ENCODE measurements at regions not wholly inside any gene's neighbourhood (a gene's known extent, or its start where the extent isn't known, plus 50 kb on each side); places are given as distances from the start of the nearest gene placed in this dataset.

- no peak for TF ChIP-seq ZNF462 (CRISPR knock-in tag; IDR thresholded peaks at IDR 0.05)
These were observed 854.3 kb downstream of the CDH8 start (continued) for GRCh38 chr16:61181982-61182381.

GRCh38 chr16:61179561-61179960, 856.7 kb downstream of the CDH8 start:
- no peaks in the 10 kb centered on the region for H3K79me2 ChIP-seq (replicated peaks; ENCODE audit: insufficient read depth)
- H3K9me2 ChIP-seq (ENCODE audit: insufficient read depth): no peaks in the 10 kb centered on the region
- H3K27me3 ChIP-seq (ENCODE audit: insufficient read depth): no peaks in the 10 kb centered on the region
- no peak for TF ChIP-seq STAT1 (IDR thresholded peaks at IDR 0.05; ENCODE audit: unreplicated experiment)
- TF ChIP-seq EZH2 (IDR thresholded peaks at IDR 0.05; ENCODE audit: low read depth, unreplicated experiment): no peak
- no peak for TF ChIP-seq EZH2phosphoT487 (IDR thresholded peaks at IDR 0.05; ENCODE audit: unreplicated experiment)
- TF ChIP-seq ETS1 (IDR thresholded peaks at IDR 0.05): no peak
- no peaks in the 10 kb centered on the region for H3F3A ChIP-seq (replicated peaks; ENCODE audit: low read depth)
- H3K27ac Mint-ChIP-seq: no peak overlapping the region
- H3K27ac ChIP-seq (ENCODE audit: low read depth): no peak overlapping the region
- DNase-seq (ENCODE audit: low spot score) (no peak), ATAC-seq (no peak)
- no peaks in the 10 kb centered on the region for H3K36me3 ChIP-seq (ENCODE audit: insufficient read depth)
- H3K36me3 Mint-ChIP-seq (ENCODE audit: low read depth): no peaks in the 10 kb centered on the region
- no peak overlapping the region for H2AFZ ChIP-seq
- H4K20me1 ChIP-seq (replicated peaks; ENCODE audit: insufficient read depth): no peaks in the 10 kb centered on the region
- H3K4me2 ChIP-seq: no peak overlapping the region
- no peaks in the 10 kb centered on the region for H3K4me1 ChIP-seq (ENCODE audit: insufficient read depth)
- peaks cover 9% of the 10 kb centered on the region; the same call in 2 of the 3 replicates for H3K4me1 Mint-ChIP-seq
- H3K9me3 Mint-ChIP-seq: no peaks in the 10 kb centered on the region
- H3K4me3 Mint-ChIP-seq: no peak overlapping the region
- no peak overlapping the region for H3K4me3 ChIP-seq
- H3K27me3 Mint-ChIP-seq (ENCODE audit: insufficient read depth, low read depth, poor library complexity): peaks cover 2% of the 10 kb centered on the region
